C4-2B (cell line): ENCODE measurements at regions not wholly inside any gene's neighbourhood (a gene's known extent, or its start where the extent isn't known, plus 50 kb on each side); places are given as distances from the start of the nearest gene placed in this dataset.

Source experiments
- CTCF ChIP-seq: fragments of 450-650 bp; conservative IDR thresholded peaks from 2 replicates; pipeline ENCODE4 v1.5.1; 2017; ENCODE audit warnings: mild to moderate bottlenecking
- ZFX ChIP-seq: fragments of 450-650 bp; IDR thresholded peaks from 2 replicates; pipeline ENCODE4 v1.6.1; 2017

DNA sequence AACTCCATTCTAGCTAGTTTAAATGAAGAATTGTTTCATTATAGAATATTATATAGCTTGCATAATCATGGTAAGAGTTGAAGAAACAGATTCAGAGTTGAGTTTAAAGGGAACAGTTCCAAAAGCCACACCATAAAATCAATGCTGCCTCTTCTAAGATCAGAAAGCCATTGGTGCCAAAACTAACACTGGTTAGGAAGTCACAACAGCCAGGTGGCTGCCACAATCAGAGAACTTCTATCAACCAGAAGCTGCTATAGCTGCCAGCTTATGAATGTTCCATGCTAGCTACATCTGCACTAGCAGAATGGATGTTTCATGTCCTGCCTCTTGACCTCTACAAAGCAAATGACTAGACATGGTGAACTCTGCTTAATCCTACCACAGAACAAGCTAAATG lies 583.1 kb upstream of the LRRN3 start:
- no peak for TF ChIP-seq CTCF
- no peak for TF ChIP-seq ZFX
